SJSA1 (cell line): ENCODE measurements at regions not wholly inside any gene's neighbourhood (a gene's known extent, or its start where the extent isn't known, plus 50 kb on each side); places are given as distances from the start of the nearest gene placed in this dataset.
A peak's percentile ranks its signal among the peaks of the same experiment; 100 is the strongest.

Source experiments
- DNase-seq, 2 experiments: peaks; one replicate each; pipeline ENCODE4 v3.0.0-alpha.2; 2015 to 2020; ENCODE audit warnings: low spot score in 2 of 2, low read depth in 1 of 2
- H3K27ac ChIP-seq: fragments of 250-450 bp; sonication (Bioruptor Pico); 2 replicates; pipeline ENCODE4 v1.5.1; 2020; ENCODE audit warnings: mild to moderate bottlenecking, moderate library complexity
- H3K27me3 ChIP-seq: fragments of 250-450 bp; sonication (Bioruptor Pico); replicated peaks from 2 replicates; pipeline ENCODE4 v1.5.1; 2020; ENCODE audit warnings: mild to moderate bottlenecking, moderate library complexity
- H3K36me3 ChIP-seq: fragments of 250-450 bp; sonication (Bioruptor Pico); 2 replicates; pipeline ENCODE4 v1.5.1; 2020; ENCODE audit warnings: mild to moderate bottlenecking
- H3K4me1 ChIP-seq: fragments of 250-450 bp; sonication (Bioruptor Pico); replicated peaks from 2 replicates; pipeline ENCODE4 v1.6.1; 2021; ENCODE audit warnings: mild to moderate bottlenecking
- H3K4me3 ChIP-seq: fragments of 250-450 bp; sonication (Bioruptor Pico); 2 replicates; pipeline ENCODE4 v1.5.1; 2020; ENCODE audit warnings: mild to moderate bottlenecking
- H3K9me3 ChIP-seq: fragments of 250-450 bp; sonication (Bioruptor Pico); replicated peaks from 2 replicates; pipeline ENCODE4 v1.5.1; 2020; ENCODE audit warnings: mild to moderate bottlenecking

DNA sequence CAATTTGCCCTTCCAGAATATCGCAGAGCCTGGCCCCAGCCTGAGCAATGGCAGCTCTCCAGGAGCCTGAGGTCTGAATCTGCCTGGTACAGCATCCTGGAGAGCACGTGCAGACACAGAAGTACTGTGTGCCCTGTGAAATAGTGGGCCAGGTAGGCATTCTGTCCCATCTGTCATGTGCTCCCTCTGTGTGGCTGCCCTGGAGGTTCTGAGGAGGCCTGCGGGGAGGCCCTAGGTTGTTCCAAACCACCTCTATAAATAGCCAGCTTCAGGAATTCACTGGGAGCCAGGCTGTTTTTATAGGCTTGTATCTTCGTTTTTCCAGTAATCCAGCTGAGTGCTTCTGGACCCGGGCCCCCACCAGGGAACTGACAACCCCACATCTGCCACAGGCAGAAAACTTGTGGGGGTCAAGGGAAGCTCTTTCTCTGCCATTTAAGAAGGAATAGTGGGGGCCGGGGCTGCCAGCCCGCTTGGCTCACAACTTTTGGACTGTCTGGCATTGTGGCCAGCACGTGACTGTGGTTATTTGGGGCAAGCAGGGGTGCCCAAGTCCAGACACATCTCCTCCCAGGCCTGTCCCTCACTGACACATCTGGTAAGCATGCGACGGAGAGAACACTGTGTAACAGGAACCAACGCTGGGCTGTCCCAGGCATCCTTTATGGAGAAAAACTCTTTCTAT, 356.3 kb upstream of the TNRC6C start:
- Histone ChIP-seq H3K4me3 (no peak overlapping the region), H3K9me3 (no peaks in the 10 kb centered on the region; the same call in 1 of the 2 replicates), H3K36me3 (no peaks in the 10 kb centered on the region), H3K4me1 (no peaks in the 10 kb centered on the region), H3K27ac (no peak overlapping the region), H3K27me3 (peaks cover 5% of the 10 kb centered on the region)
- peak in 1 of 2 experiments; percentile 31 for DNase-seq

DNA sequence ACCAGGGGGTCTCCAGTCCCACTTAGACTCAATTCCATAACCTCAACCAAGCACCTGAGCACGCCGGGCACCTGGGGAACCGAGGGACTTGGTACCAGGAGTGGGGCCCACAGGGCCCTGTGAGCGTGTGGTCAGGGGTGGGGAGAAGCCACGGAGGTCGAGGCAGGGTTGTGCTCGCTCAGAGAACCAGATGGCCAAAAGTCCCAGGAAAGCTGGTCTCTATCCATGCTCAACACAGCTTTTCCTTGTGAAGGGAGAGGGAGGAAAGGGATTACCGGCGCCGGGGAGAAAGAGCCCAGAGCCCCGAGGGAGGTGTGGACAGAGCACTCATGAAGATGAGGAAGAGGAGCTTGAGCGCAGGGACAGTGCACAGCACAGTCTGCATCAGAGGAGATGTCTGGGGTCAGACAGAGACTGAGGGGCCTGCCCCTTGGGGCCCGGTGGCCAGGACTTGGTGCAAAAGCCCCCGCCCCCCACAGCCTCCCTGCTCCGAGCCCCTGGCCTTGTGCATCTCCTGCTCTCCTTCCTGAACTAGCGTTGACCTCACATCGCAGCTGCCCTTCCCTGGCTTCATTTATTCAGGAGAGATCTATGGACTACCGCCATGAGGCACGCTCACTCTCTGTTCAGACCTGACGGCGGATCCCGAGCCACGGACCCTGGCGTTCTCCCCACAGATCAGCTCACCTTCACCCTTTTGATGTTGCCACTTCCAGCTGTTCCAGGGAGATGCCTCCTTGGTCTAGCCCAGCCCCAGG, 355.4 kb upstream of the TNRC6C start:
- no peaks in the 10 kb centered on the region; the same call in 1 of the 2 replicates for H3K9me3 ChIP-seq
- H3K27ac ChIP-seq: no peak overlapping the region
- H3K4me3 ChIP-seq: no peak overlapping the region
- H3K27me3 ChIP-seq: peaks cover 4% of the 10 kb centered on the region
- H3K36me3 ChIP-seq: no peaks in the 10 kb centered on the region
- DNase-seq: no peak
- H3K4me1 ChIP-seq: no peaks in the 10 kb centered on the region

DNA sequence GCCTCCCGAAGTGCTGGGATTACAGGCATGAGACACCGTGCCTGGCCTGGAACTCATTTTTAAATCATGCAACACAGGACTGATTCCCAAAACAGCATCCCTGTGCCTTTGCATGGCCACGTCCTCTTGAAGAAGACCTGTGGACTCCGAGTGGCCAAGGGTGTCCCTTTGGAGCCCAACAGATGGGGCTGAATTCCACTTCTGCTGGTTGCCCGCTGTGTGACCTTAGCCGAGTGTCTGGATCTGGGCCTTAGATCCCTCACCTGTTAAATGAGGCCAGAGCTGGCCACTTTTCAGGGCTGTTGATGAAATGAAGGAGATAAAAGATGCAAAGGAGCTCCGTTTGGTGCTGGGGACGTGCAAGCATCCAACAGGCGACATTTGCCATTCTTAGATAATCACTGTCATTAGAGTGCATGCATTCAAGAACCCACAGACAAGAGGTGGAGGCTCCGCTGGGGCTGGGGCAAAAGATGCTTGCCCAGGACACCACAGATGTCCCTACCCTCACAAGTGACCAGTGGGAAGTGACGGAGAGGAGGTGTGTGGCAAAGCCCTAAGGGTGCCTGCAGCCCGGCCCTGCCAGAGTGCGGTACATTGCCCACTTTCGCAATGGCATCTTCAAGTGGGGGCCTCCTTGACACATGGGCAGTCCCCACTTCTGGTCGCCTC, 354.1 kb upstream of the TNRC6C start:
- Histone ChIP-seq H3K4me1 (no peaks in the 10 kb centered on the region), H3K36me3 (no peaks in the 10 kb centered on the region), H3K27me3 (peaks cover 6% of the 10 kb centered on the region), H3K9me3 (no peaks in the 10 kb centered on the region; the same call in 1 of the 2 replicates), H3K27ac (no peak overlapping the region), H3K4me3 (no peak overlapping the region)
- DNase-seq: peak in 1 of 2 experiments; percentile 34

DNA sequence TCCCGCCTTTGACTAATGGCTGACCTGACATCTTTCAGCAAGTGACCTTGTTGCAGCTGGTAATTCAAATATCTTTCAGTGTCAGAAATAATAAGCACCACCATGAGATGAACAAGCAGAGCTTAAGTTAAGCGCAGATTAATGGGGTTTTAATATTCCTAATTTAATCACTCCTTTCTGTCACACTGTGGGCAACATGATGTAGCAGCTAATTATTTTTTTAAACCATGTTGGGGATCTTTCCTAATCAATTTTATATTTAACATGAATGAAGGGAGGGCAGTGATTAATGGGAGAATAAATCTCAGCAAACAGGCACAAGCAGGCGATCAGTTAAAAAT, 353.6 kb upstream of the TNRC6C start:
- Histone ChIP-seq H3K36me3 (no peaks in the 10 kb centered on the region), H3K27me3 (peaks cover 6% of the 10 kb centered on the region), H3K4me1 (no peaks in the 10 kb centered on the region), H3K9me3 (no peaks in the 10 kb centered on the region; the same call in 1 of the 2 replicates), H3K27ac (no peak overlapping the region), H3K4me3 (no peak overlapping the region)
- DNase-seq: no peak

DNA sequence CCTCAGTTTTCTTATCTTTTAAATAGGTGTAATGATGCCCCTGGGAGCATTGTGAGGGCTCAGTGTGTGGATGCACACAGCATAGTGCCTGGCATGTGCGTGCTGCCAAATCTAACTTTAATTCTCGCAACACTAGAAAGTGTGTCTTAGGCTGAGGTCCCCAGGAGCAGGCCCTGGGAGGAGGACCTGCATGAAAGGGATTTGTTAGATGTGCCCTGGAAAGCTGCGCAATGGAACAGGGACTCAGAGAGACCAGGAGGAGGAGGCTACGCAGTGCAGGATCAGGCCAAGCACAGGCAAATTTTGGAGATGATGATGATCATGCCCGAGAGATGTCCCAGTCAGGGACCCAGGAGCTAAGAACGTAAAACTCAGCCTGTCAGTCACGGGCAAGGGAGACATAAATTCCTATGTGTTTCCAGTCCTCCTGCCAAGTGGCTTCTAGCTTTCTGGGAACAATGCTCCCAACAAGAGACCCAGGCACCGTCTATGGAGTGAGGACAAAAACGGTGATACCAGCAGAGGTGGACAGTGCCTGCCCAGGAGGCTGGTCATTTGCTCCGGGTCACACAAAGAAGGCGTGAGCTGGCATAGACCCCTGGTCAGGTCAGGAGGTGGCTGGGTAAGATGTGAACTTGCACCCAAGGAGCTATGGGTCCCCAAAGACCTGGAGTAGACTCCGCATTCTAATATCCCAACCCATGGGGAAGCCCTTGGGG, 352.2 kb upstream of the TNRC6C start:
- Histone ChIP-seq H3K27ac (no peak overlapping the region), H3K9me3 (no peaks in the 10 kb centered on the region), H3K4me1 (no peaks in the 10 kb centered on the region), H3K36me3 (no peaks in the 10 kb centered on the region), H3K4me3 (no peak overlapping the region), H3K27me3 (peaks cover 6% of the 10 kb centered on the region)
- no peak for DNase-seq

DNA sequence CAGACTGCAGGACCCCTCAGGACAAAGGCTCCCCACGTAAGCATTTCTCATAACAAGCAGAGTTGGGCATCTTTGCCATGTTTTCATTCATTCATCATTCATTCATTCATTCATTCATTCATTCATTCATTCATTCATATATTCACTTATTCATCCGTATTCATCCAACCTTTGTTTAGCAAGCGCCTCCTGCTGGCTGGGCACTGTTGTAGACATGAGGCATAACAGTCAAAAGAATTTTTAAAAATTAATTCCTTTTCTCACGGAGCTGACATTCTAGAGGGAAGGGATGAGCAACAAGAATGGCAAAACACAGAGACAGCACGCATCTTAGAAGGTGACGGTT, 351.7 kb upstream of the TNRC6C start:
- DNase-seq: no peak
- Histone ChIP-seq H3K4me3 (no peak overlapping the region), H3K9me3 (no peaks in the 10 kb centered on the region), H3K36me3 (no peaks in the 10 kb centered on the region), H3K4me1 (no peaks in the 10 kb centered on the region), H3K27ac (no peak overlapping the region), H3K27me3 (peaks cover 6% of the 10 kb centered on the region)

DNA sequence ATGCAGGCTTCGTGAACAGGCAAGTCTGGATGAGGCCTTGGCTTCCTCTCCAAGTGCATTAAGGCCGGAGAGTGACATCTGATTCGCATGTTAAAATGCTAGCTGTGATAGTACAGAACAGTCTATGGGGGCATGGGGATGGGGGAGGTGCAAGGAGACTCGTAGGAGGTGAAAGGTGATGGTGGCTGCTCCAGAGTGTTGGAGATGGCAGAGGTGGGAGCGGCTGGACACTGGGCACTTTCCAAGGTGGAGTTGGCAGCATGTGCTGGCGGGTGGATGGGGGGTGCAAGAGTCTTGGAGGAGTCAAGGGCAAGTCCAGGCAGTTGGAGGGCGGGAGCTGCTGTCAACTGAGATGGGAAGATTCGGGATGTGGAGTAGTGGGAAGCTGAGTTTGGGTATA, 350.9 kb upstream of the TNRC6C start:
- Histone ChIP-seq H3K36me3 (no peaks in the 10 kb centered on the region), H3K4me3 (no peak overlapping the region), H3K27me3 (peaks cover 6% of the 10 kb centered on the region), H3K9me3 (no peaks in the 10 kb centered on the region), H3K27ac (no peak overlapping the region), H3K4me1 (no peaks in the 10 kb centered on the region)
- DNase-seq: peak in 1 of 2 experiments; percentile 35

DNA sequence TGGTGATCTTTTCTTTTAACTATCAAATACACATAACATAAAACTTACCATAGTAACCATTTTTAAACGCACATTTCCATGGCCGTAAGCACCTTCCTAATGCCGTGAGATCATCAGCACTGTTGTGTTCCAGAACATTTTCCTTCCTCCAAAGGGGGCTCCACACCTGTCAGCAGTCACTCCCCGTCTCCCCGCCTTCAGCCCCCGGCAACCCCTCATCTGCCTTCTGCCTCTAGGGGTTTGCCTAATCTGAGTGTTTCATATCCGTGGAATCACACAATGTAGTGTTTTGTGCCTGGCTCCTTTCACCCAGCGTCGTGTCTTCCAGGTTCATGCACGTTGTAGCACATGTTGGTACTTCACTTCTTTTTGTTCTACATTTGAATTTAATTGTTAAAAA, 350.1 kb upstream of the TNRC6C start:
- Histone ChIP-seq H3K27ac (no peak overlapping the region), H3K4me3 (no peak overlapping the region), H3K27me3 (peaks cover 6% of the 10 kb centered on the region), H3K36me3 (no peaks in the 10 kb centered on the region), H3K4me1 (no peaks in the 10 kb centered on the region), H3K9me3 (no peaks in the 10 kb centered on the region)
- DNase-seq: no peak

DNA sequence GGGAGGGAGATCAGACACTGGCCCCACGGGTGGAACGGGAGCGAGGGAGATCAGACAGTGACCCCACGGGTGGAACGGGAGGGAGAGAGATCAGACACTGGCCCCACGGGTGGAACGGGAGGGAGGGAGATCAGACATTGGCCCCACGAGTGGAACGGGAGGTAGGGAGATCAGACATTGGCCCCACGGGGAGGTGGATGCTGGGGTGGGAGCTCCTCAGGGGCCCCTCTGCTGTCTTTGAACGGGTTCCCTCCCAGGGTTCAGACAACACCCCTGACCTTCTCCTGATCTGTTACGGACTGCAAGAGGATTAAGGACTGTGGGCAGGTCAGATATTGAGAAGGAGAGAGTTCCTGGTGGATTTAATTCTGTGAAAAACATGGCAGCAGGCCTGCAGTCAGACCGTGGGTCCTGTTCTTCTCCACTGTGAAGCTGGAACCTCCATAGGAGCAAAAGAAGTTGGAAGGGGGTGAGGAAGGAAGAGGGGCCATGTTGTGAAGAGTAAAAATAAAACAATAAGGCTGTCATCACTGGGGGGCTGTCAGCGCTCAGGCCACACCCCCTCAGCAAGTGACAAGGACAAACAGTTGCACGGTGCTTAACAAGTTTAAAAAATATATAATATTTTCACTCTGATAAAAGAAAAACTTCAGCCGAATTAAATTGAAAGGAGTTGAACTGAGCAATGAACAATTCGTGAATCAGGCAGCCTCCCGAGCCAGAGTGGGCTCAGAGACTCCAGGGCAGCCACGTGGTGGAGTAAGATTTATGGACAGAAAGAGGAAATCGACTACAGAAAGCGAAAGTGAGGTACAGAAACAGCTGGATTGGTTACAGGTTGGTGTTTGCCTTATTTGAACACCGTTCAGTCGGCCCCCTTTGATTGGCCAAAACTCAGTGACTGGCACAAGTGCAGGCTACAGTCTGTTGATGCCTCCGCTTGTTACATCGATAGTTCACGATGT, 348.7 kb upstream of the TNRC6C start:
- peaks cover 6% of the 10 kb centered on the region for H3K27me3 ChIP-seq
- no peak overlapping the region for H3K27ac ChIP-seq
- H3K4me3 ChIP-seq: no peak overlapping the region
- no peaks in the 10 kb centered on the region for H3K4me1 ChIP-seq
- no peak for DNase-seq
- no peaks in the 10 kb centered on the region for H3K36me3 ChIP-seq
- no peaks in the 10 kb centered on the region for H3K9me3 ChIP-seq

DNA sequence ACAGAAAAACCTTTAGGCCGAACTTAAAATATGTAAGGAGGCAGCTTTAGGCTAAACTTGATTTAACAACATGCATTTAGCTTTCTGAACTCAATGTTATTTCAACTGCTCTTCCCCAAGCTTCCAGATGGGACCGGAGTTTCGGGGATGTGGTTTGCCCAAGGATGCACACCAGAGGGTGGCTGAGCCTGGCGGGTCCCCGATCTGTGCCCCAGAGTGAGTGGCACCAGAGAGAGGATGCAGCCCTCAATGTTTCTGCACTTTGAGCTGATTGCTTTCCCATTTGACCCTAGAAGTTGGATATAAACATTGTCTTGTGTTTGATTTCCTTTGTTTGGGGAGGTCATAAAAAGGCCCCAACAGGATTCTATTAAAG, 348.0 kb upstream of the TNRC6C start:
- peaks cover 6% of the 10 kb centered on the region for H3K27me3 ChIP-seq
- H3K36me3 ChIP-seq: no peaks in the 10 kb centered on the region
- H3K4me3 ChIP-seq: no peak overlapping the region
- no peaks in the 10 kb centered on the region for H3K4me1 ChIP-seq
- no peak for DNase-seq
- no peak overlapping the region for H3K27ac ChIP-seq
- no peaks in the 10 kb centered on the region for H3K9me3 ChIP-seq

DNA sequence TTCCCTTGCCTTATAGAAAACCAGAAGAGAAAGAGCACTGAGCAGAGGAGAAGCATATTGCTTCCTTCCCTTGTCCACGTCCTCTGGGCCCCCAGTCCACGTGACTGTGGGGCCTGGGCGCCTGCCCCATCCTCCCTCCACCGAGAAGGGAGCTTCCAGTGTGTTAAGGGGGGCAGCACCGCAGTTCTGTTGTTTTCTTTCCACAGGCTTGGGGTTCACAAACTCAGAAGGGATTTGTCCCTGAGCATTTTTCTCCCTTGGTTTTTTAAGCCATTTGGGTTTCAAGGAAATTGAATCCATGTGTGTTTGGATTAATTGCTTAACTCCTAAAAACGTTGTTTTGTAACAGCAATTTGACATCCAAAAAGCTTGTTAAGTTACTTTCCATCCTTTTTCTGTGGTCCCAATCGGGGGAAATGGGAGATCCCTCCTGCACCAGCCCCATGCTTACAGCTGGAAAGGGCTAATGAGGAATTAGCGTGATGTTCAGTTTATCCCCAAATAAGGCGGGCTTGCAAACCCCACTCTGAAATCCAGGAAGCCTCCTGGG, 347.5 kb upstream of the TNRC6C start:
- no peak for DNase-seq
- Histone ChIP-seq H3K36me3 (no peaks in the 10 kb centered on the region), H3K27me3 (peaks cover 6% of the 10 kb centered on the region), H3K4me1 (no peaks in the 10 kb centered on the region), H3K9me3 (no peaks in the 10 kb centered on the region), H3K4me3 (no peak overlapping the region), H3K27ac (no peak overlapping the region)

DNA sequence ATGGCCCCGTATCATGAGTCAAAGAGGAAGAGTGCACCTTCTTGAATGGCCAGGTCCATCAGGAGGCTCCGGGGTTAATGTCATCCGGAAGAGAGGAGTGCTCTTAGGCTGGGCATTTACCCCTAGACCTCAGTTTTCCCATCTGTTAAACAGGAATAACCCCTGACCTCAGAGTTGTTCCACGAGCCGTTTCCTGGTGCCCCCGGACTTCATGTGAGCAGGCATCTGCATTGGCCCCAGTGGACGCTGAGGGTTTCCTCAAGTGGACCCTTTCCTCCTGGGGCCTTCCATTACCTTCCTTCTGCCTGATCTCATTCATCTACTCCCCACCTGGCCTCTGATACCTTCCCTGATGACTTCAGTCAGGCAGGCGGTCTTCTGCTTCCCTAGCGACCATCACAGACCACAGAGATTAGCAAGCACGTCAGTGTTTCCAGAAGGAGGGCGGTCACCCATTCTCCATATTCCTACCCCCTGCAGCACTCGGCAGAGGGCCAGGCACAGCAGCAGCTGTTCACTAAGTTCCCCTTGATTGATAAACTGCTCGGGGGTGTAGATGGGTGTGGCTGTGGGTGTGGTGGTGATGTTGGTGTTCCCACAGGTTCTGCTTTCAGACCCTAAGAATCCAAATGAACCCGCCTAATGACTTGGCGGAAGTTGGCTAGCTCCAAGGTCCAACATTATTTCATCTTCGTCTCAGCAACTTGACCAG, 346.6 kb upstream of the TNRC6C start:
- H3K27ac ChIP-seq: no peak overlapping the region
- H3K4me3 ChIP-seq: no peak overlapping the region
- no peaks in the 10 kb centered on the region for H3K9me3 ChIP-seq
- DNase-seq: peak in 1 of 2 experiments; percentile 41
- no peaks in the 10 kb centered on the region for H3K36me3 ChIP-seq
- H3K27me3 ChIP-seq: peaks cover 5% of the 10 kb centered on the region
- no peaks in the 10 kb centered on the region for H3K4me1 ChIP-seq
